ENCODE measurements at regions not wholly inside any gene's neighbourhood (a gene's known extent, or its start where the extent isn't known, plus 50 kb on each side); places are given as distances from the start of the nearest gene placed in this dataset.
"Not testable (repeated sequence)": the region's sequence is repeated elsewhere in the genome, so short reads cannot be mapped to it uniquely, and the experiment has no call there.

- not testable (repeated sequence) for H3K9me3 ChIP-seq (ENCODE audit: control insufficient read depth in 4 of 4, insufficient read depth in 3 of 4, low read length in 3 of 4); H3K27me3 ChIP-seq (ENCODE audit: control insufficient read depth in 3 of 3, insufficient read depth in 3 of 3, low read length in 2 of 3); H3K4me1 ChIP-seq (ENCODE audit: control insufficient read depth in 5 of 5, insufficient read depth in 5 of 5, low read length in 5 of 5); ATAC-seq (ENCODE audit: insufficient read depth, low FRiP score); DNase-seq; H3K27ac ChIP-seq (ENCODE audit: low read depth in 1 of 2, low read length in 1 of 2); H3K36me3 ChIP-seq (ENCODE audit: control insufficient read depth in 4 of 4, insufficient read depth in 4 of 4, low read length in 4 of 4); H3K9ac ChIP-seq (ENCODE audit: insufficient read depth in 1 of 2, low read length in 2 of 2); H3K4me3 ChIP-seq
- 50% methylated on average over 1 of the region's 1 CpG; no CpG with 5 or more reads in 1 of the 2 donors for WGBS, 2 donors
Observed at GRCh38 chrY:5877617-5878016, 368.4 kb upstream of the TSPY2 start.

- H3K9ac ChIP-seq (ENCODE audit: insufficient read depth in 1 of 2, low read length in 2 of 2); H3K9me3 ChIP-seq (ENCODE audit: control insufficient read depth in 4 of 4, insufficient read depth in 3 of 4, low read length in 3 of 4); H3K27me3 ChIP-seq (ENCODE audit: control insufficient read depth in 3 of 3, insufficient read depth in 3 of 3, low read length in 2 of 3); H3K4me3 ChIP-seq; H3K4me1 ChIP-seq (ENCODE audit: control insufficient read depth in 5 of 5, insufficient read depth in 5 of 5, low read length in 5 of 5); H3K27ac ChIP-seq (ENCODE audit: low read depth in 1 of 2, low read length in 1 of 2); DNase-seq; H3K36me3 ChIP-seq (ENCODE audit: control insufficient read depth in 4 of 4, insufficient read depth in 4 of 4, low read length in 4 of 4); ATAC-seq (ENCODE audit: insufficient read depth, low FRiP score): not testable (repeated sequence)
- 83% methylated on average over 1 of the region's 1 CpG; no CpG with 5 or more reads in 1 of the 2 donors for WGBS, 2 donors
Observed at GRCh38 chrY:5890655-5891054, 355.4 kb upstream of the TSPY2 start.

GRCh38 chrY:5896688-5897087, 349.3 kb upstream of the TSPY2 start:
- DNase-seq; H3K36me3 ChIP-seq (ENCODE audit: control insufficient read depth in 4 of 4, insufficient read depth in 4 of 4, low read length in 4 of 4); H3K27me3 ChIP-seq (ENCODE audit: control insufficient read depth in 3 of 3, insufficient read depth in 3 of 3, low read length in 2 of 3); H3K9ac ChIP-seq (ENCODE audit: insufficient read depth in 1 of 2, low read length in 2 of 2); ATAC-seq (ENCODE audit: insufficient read depth, low FRiP score); H3K27ac ChIP-seq (ENCODE audit: low read depth in 1 of 2, low read length in 1 of 2); H3K4me1 ChIP-seq (ENCODE audit: control insufficient read depth in 5 of 5, insufficient read depth in 5 of 5, low read length in 5 of 5); H3K9me3 ChIP-seq (ENCODE audit: control insufficient read depth in 4 of 4, insufficient read depth in 3 of 4, low read length in 3 of 4); H3K4me3 ChIP-seq: not testable (repeated sequence)

- H3K9me3 ChIP-seq (ENCODE audit: control insufficient read depth in 4 of 4, insufficient read depth in 3 of 4, low read length in 3 of 4); H3K27ac ChIP-seq (ENCODE audit: low read depth in 1 of 2, low read length in 1 of 2); ATAC-seq (ENCODE audit: insufficient read depth, low FRiP score); H3K4me3 ChIP-seq; H3K27me3 ChIP-seq (ENCODE audit: control insufficient read depth in 3 of 3, insufficient read depth in 3 of 3, low read length in 2 of 3); H3K9ac ChIP-seq (ENCODE audit: insufficient read depth in 1 of 2, low read length in 2 of 2); H3K4me1 ChIP-seq (ENCODE audit: control insufficient read depth in 5 of 5, insufficient read depth in 5 of 5, low read length in 5 of 5); DNase-seq; H3K36me3 ChIP-seq (ENCODE audit: control insufficient read depth in 4 of 4, insufficient read depth in 4 of 4, low read length in 4 of 4): not testable (repeated sequence)
- 92 to 97% methylated on average over 2 to 4 of the region's 4 CpGs for WGBS, 2 donors
Observed at GRCh38 chrY:5908696-5909494, 337.1 kb upstream of the TSPY2 start.

GRCh38 chrY:5938442-5938841, 307.6 kb upstream of the TSPY2 start:
- H3K27ac ChIP-seq (ENCODE audit: low read depth in 1 of 2, low read length in 1 of 2); ATAC-seq (ENCODE audit: insufficient read depth, low FRiP score); H3K36me3 ChIP-seq (ENCODE audit: control insufficient read depth in 4 of 4, insufficient read depth in 4 of 4, low read length in 4 of 4); H3K27me3 ChIP-seq (ENCODE audit: control insufficient read depth in 3 of 3, insufficient read depth in 3 of 3, low read length in 2 of 3); H3K4me1 ChIP-seq (ENCODE audit: control insufficient read depth in 5 of 5, insufficient read depth in 5 of 5, low read length in 5 of 5); DNase-seq; H3K9ac ChIP-seq (ENCODE audit: insufficient read depth in 1 of 2, low read length in 2 of 2); H3K9me3 ChIP-seq (ENCODE audit: control insufficient read depth in 4 of 4, insufficient read depth in 3 of 4, low read length in 3 of 4); H3K4me3 ChIP-seq: not testable (repeated sequence)
- WGBS, 2 donors = 97% methylated on average over 10 of the region's 21 CpGs; no CpG with 5 or more reads in 1 of the 2 donors

- WGBS, 2 donors = 81% methylated on average over 4 of the region's 4 CpGs; no CpG with 5 or more reads in 1 of the 2 donors
- H3K9me3 ChIP-seq (ENCODE audit: control insufficient read depth in 4 of 4, insufficient read depth in 3 of 4, low read length in 3 of 4); H3K4me3 ChIP-seq; H3K27ac ChIP-seq (ENCODE audit: low read depth in 1 of 2, low read length in 1 of 2); H3K9ac ChIP-seq (ENCODE audit: insufficient read depth in 1 of 2, low read length in 2 of 2); H3K36me3 ChIP-seq (ENCODE audit: control insufficient read depth in 4 of 4, insufficient read depth in 4 of 4, low read length in 4 of 4); ATAC-seq (ENCODE audit: insufficient read depth, low FRiP score); H3K4me1 ChIP-seq (ENCODE audit: control insufficient read depth in 5 of 5, insufficient read depth in 5 of 5, low read length in 5 of 5); H3K27me3 ChIP-seq (ENCODE audit: control insufficient read depth in 3 of 3, insufficient read depth in 3 of 3, low read length in 2 of 3): not testable (repeated sequence)
- DNase-seq = peak in 1 of 3 donors; percentile 0
Observed at GRCh38 chrY:5946380-5947119, 299.5 kb upstream of the TSPY2 start.

- not testable (repeated sequence) for H3K4me1 ChIP-seq (ENCODE audit: control insufficient read depth in 5 of 5, insufficient read depth in 5 of 5, low read length in 5 of 5); H3K9me3 ChIP-seq (ENCODE audit: control insufficient read depth in 4 of 4, insufficient read depth in 3 of 4, low read length in 3 of 4); H3K27me3 ChIP-seq (ENCODE audit: control insufficient read depth in 3 of 3, insufficient read depth in 3 of 3, low read length in 2 of 3); H3K4me3 ChIP-seq; ATAC-seq (ENCODE audit: insufficient read depth, low FRiP score); DNase-seq; H3K27ac ChIP-seq (ENCODE audit: low read depth in 1 of 2, low read length in 1 of 2); H3K36me3 ChIP-seq (ENCODE audit: control insufficient read depth in 4 of 4, insufficient read depth in 4 of 4, low read length in 4 of 4); H3K9ac ChIP-seq (ENCODE audit: insufficient read depth in 1 of 2, low read length in 2 of 2)
- WGBS, 2 donors = 78% methylated on average over 3 of the region's 3 CpGs; no CpG with 5 or more reads in 1 of the 2 donors
Observed at GRCh38 chrY:5967019-5967418, 279.0 kb upstream of the TSPY2 start.

GRCh38 chrY:5990665-5991064, 255.4 kb upstream of the TSPY2 start:
- H3K36me3 ChIP-seq (ENCODE audit: control insufficient read depth in 4 of 4, insufficient read depth in 4 of 4, low read length in 4 of 4); H3K9ac ChIP-seq (ENCODE audit: insufficient read depth in 1 of 2, low read length in 2 of 2); H3K9me3 ChIP-seq (ENCODE audit: control insufficient read depth in 4 of 4, insufficient read depth in 3 of 4, low read length in 3 of 4); H3K4me1 ChIP-seq (ENCODE audit: control insufficient read depth in 5 of 5, insufficient read depth in 5 of 5, low read length in 5 of 5); H3K27ac ChIP-seq (ENCODE audit: low read depth in 1 of 2, low read length in 1 of 2); ATAC-seq (ENCODE audit: insufficient read depth, low FRiP score); H3K27me3 ChIP-seq (ENCODE audit: control insufficient read depth in 3 of 3, insufficient read depth in 3 of 3, low read length in 2 of 3); DNase-seq; H3K4me3 ChIP-seq: not testable (repeated sequence)
- WGBS, 2 donors = 73% methylated on average over 1 of the region's 1 CpG; no CpG with 5 or more reads in 1 of the 2 donors
